Neuronal stem cell (in vitro differentiated cells): ENCODE measurements at regions not wholly inside any gene's neighbourhood (a gene's known extent, or its start where the extent isn't known, plus 50 kb on each side); places are given as distances from the start of the nearest gene placed in this dataset.

Experiments used
- DNase-seq: peaks from one replicate; pipeline ENCODE4 v3.0.0-alpha.2; 2013; ENCODE audit warnings: low spot score
- H2AFZ ChIP-seq: one replicate; pipeline ENCODE4 v1.6.1; 2013; ENCODE audit warnings: mild to moderate bottlenecking, low read length, inconsistent platforms
- H2AK5ac ChIP-seq: 2 replicates; pipeline ENCODE4 v1.6.1; 2013; ENCODE audit warnings: low read depth, mild to moderate bottlenecking, inconsistent platforms, low read length, moderate library complexity, mixed read lengths
- H2BK120ac ChIP-seq: 2 replicates; pipeline ENCODE4 v1.6.1; 2013; ENCODE audit warnings: low read depth, mild to moderate bottlenecking, inconsistent platforms, low read length, moderate library complexity, mixed read lengths
- H2BK12ac ChIP-seq: one replicate; pipeline ENCODE4 v1.6.1; 2013; ENCODE audit warnings: low read length, inconsistent platforms
- H2BK15ac ChIP-seq: 2 replicates; pipeline ENCODE4 v1.6.1; 2013; ENCODE audit warnings: mild to moderate bottlenecking, low read length, inconsistent platforms, mixed read lengths
- H2BK5ac ChIP-seq: one replicate; pipeline ENCODE4 v1.6.1; 2013; ENCODE audit warnings: inconsistent platforms, mild to moderate bottlenecking, low read length, moderate library complexity
- H3K14ac ChIP-seq: one replicate; pipeline ENCODE4 v1.6.1; 2013; ENCODE audit warnings: low read length, inconsistent platforms
- H3K18ac ChIP-seq: 2 replicates; pipeline ENCODE4 v1.6.1; 2013; ENCODE audit warnings: low read length, inconsistent platforms
- H3K23ac ChIP-seq: 2 replicates; pipeline ENCODE4 v1.6.1; 2013; ENCODE audit warnings: low read depth, mild to moderate bottlenecking, mixed read lengths, low read length, inconsistent platforms; ENCODE audit not compliant: poor library complexity
- H3K27ac ChIP-seq: replicated peaks from 3 replicates; pipeline ENCODE4 v1.5.1; 2013; ENCODE audit warnings: low read length, inconsistent platforms
- H3K27me3 ChIP-seq, 3 experiments: 2 replicates each; pipeline ENCODE4 v1.6.1; 2013; ENCODE audit warnings: low read length in 3 of 3, mild to moderate bottlenecking in 2 of 3, inconsistent platforms in 1 of 3, low read depth in 1 of 3, mixed read lengths in 1 of 3, moderate library complexity in 1 of 3; ENCODE audit not compliant: control insufficient read depth in 3 of 3, insufficient read depth in 3 of 3
- H3K36me3 ChIP-seq, 2 donors: replicated peaks in 1 of 2; 2 replicates each; pipeline ENCODE4 v1.6.1; 2013; ENCODE audit warnings: low read length in 2 of 2; ENCODE audit not compliant: control insufficient read depth in 2 of 2, insufficient read depth in 2 of 2
- H3K4ac ChIP-seq: 2 replicates; pipeline ENCODE4 v1.6.1; 2013; ENCODE audit warnings: inconsistent platforms, mild to moderate bottlenecking, low read length, moderate library complexity
- H3K4me1 ChIP-seq, 2 donors: 1 replicate in 1 of 2; 2 replicates in 1 of 2; pipeline ENCODE4 v1.6.1; 2013; ENCODE audit warnings: low read length in 2 of 2, low read depth in 1 of 2; ENCODE audit not compliant: control insufficient read depth in 2 of 2, insufficient read depth in 1 of 2
- H3K4me2 ChIP-seq: one replicate; pipeline ENCODE4 v1.6.1; 2013; ENCODE audit warnings: mild to moderate bottlenecking, low read length, inconsistent platforms; ENCODE audit not compliant: insufficient read depth, poor library complexity, severe bottlenecking
- H3K4me3 ChIP-seq, 2 donors: 2 replicates each; pipeline ENCODE4 v1.5.1; 2013; ENCODE audit warnings: low read length in 2 of 2, mild to moderate bottlenecking in 2 of 2, inconsistent platforms in 1 of 2, moderate library complexity in 1 of 2
- H3K79me1 ChIP-seq: one replicate; pipeline ENCODE4 v1.6.1; 2013; ENCODE audit warnings: low read depth, mild to moderate bottlenecking, inconsistent platforms, low read length, moderate library complexity
- H3K9ac ChIP-seq: one replicate; pipeline ENCODE4 v1.6.1; 2013; ENCODE audit warnings: mild to moderate bottlenecking, low read depth, low read length, inconsistent platforms; ENCODE audit not compliant: poor library complexity
- H3K9me3 ChIP-seq, 2 donors: replicated peaks in 1 of 2; 2 replicates each; pipeline versions ENCODE3 to v1.6.1; 2013; ENCODE audit warnings: low read length in 2 of 2, mild to moderate bottlenecking in 2 of 2, inconsistent platforms in 1 of 2, low read depth in 1 of 2, mixed read lengths in 1 of 2, moderate library complexity in 1 of 2; ENCODE audit not compliant: control insufficient read depth in 2 of 2, insufficient read depth in 1 of 2
- H4K8ac ChIP-seq: one replicate; pipeline ENCODE4 v1.6.1; 2013; ENCODE audit warnings: low read depth, mild to moderate bottlenecking, inconsistent platforms, low read length, moderate library complexity
- H4K91ac ChIP-seq: one replicate; pipeline ENCODE4 v1.6.1; 2013; ENCODE audit warnings: low read length, low read depth, mild to moderate bottlenecking, inconsistent platforms; ENCODE audit not compliant: poor library complexity
- WGBS, 2 donors: extraction: QIAGEN DNeasy Blood & Tissue Kit; methylation state at CpG; one replicate each; pipeline ENCODE4 v1.1.7; 2013; ENCODE audit warnings: missing lambda C conversion rate in 2 of 2, mixed read lengths in 1 of 2; ENCODE audit not compliant: insufficient read length in 2 of 2, insufficient replicate concordance in 1 of 2; ENCODE audit errors: extremely low coverage in 2 of 2; 5-methylcytosine and 5-hydroxymethylcytosine counted together

GRCh38 chr5:60521376-60522291, 178.3 kb downstream of the DEPDC1B start:
- WGBS, 2 donors: no CpG with 5 or more reads among the region's 5 CpGs
- H2BK15ac ChIP-seq: no peak overlapping the region
- H2BK12ac ChIP-seq: no peak overlapping the region
- no peaks in the 10 kb centered on the region for H3K9me3 ChIP-seq
- H3K36me3 ChIP-seq: no peaks in the 10 kb centered on the region
- H3K79me1 ChIP-seq: no peaks in the 10 kb centered on the region
- no peak overlapping the region for H3K4me2 ChIP-seq
- H3K23ac ChIP-seq: no peak overlapping the region
- no peak overlapping the region for H4K8ac ChIP-seq
- H3K27me3 ChIP-seq: no peaks in the 10 kb centered on the region
- DNase-seq: no peak
- no peak overlapping the region for H4K91ac ChIP-seq
- H3K4ac ChIP-seq: no peak overlapping the region
- H3K4me1 ChIP-seq: peaks cover 0 to 3% of the 10 kb centered on the region in 2 donors
- H3K4me3 ChIP-seq: no peak overlapping the region
- H3K14ac ChIP-seq: no peak overlapping the region
- no peak overlapping the region for H2BK5ac ChIP-seq
- H2BK120ac ChIP-seq: no peak overlapping the region
- no peak overlapping the region for H3K27ac ChIP-seq
- H2AFZ ChIP-seq: peak overlapping the region; percentile 11
- no peak overlapping the region for H3K18ac ChIP-seq
- H3K9ac ChIP-seq: no peak overlapping the region
- H2AK5ac ChIP-seq: no peak overlapping the region

GRCh38 chr5:60520451-60521227, 179.3 kb downstream of the DEPDC1B start:
- Histone ChIP-seq H2BK12ac (no peak overlapping the region), H2BK120ac (no peak overlapping the region), H4K8ac (no peak overlapping the region), H3K9me3 (no peaks in the 10 kb centered on the region), H3K23ac (no peak overlapping the region), H2BK15ac (no peak overlapping the region), H3K4me2 (no peak overlapping the region), H3K27me3 (no peaks in the 10 kb centered on the region), H3K4me3 (no peak overlapping the region), H4K91ac (no peak overlapping the region), H3K36me3 (no peaks in the 10 kb centered on the region), H3K79me1 (no peaks in the 10 kb centered on the region), H3K18ac (no peak overlapping the region), H2BK5ac (no peak overlapping the region), H3K27ac (no peak overlapping the region), H2AK5ac (no peak overlapping the region), H3K9ac (no peak overlapping the region), H3K14ac (no peak overlapping the region), H2AFZ (no peak overlapping the region), H3K4me1 (peaks cover 0 to 1% of the 10 kb centered on the region in 2 donors), H3K4ac (no peak overlapping the region)
- no CpG with 5 or more reads among the region's 6 CpGs for WGBS, 2 donors
- DNase-seq: no peak

- Histone ChIP-seq H3K4me3 (no peak overlapping the region), H2AFZ (no peak overlapping the region), H2BK120ac (no peak overlapping the region), H3K4me2 (no peak overlapping the region), H3K23ac (no peak overlapping the region), H3K36me3 (no peaks in the 10 kb centered on the region), H3K9me3 (no peaks in the 10 kb centered on the region), H2AK5ac (no peak overlapping the region), H4K91ac (no peak overlapping the region), H2BK12ac (no peak overlapping the region), H3K27ac (no peak overlapping the region), H3K4ac (no peak overlapping the region), H3K9ac (no peak overlapping the region), H2BK15ac (no peak overlapping the region), H3K79me1 (no peaks in the 10 kb centered on the region), H3K18ac (no peak overlapping the region), H4K8ac (no peak overlapping the region), H3K27me3 (no peaks in the 10 kb centered on the region), H2BK5ac (no peak overlapping the region), H3K4me1 (peaks cover 0 to 1% of the 10 kb centered on the region in 2 donors), H3K14ac (no peak overlapping the region)
- no CpG with 5 or more reads among the region's 1 CpG for WGBS, 2 donors
- no peak for DNase-seq
Measured at GRCh38 chr5:60519372-60519771, 180.6 kb downstream of the DEPDC1B start.

- no peak overlapping the region for H3K27ac ChIP-seq
- H3K4me3 ChIP-seq: no peak overlapping the region
- H2AK5ac ChIP-seq: no peak overlapping the region
- H2BK15ac ChIP-seq: no peak overlapping the region
- H3K9me3 ChIP-seq: no peaks in the 10 kb centered on the region
- no peak for DNase-seq
- H2AFZ ChIP-seq: no peak overlapping the region
- H4K8ac ChIP-seq: no peak overlapping the region
- no peak overlapping the region for H3K9ac ChIP-seq
- WGBS, 2 donors: no CpG with 5 or more reads among the region's 3 CpGs
- no peaks in the 10 kb centered on the region for H3K79me1 ChIP-seq
- no peaks in the 10 kb centered on the region for H3K27me3 ChIP-seq
- no peak overlapping the region for H3K14ac ChIP-seq
- H3K4me2 ChIP-seq: no peak overlapping the region
- H4K91ac ChIP-seq: no peak overlapping the region
- H3K4me1 ChIP-seq: peaks cover 0 to 1% of the 10 kb centered on the region in 2 donors
- no peak overlapping the region for H2BK12ac ChIP-seq
- peak overlapping the region; percentile 57 for H3K18ac ChIP-seq
- H3K4ac ChIP-seq: no peak overlapping the region
- no peak overlapping the region for H3K23ac ChIP-seq
- no peak overlapping the region for H2BK5ac ChIP-seq
- no peak overlapping the region for H2BK120ac ChIP-seq
- H3K36me3 ChIP-seq: no peaks in the 10 kb centered on the region
Measured at GRCh38 chr5:60517850-60518249, 182.1 kb downstream of the DEPDC1B start.
